Transverse colon (tissue), 4 donors: ENCODE measurements at regions not wholly inside any gene's neighbourhood (a gene's known extent, or its start where the extent isn't known, plus 50 kb on each side); places are given as distances from the start of the nearest gene placed in this dataset.

Source experiments
- DNase-seq: peaks from one replicate; pipeline ENCODE4 v3.0.0-alpha.2; 2019
- H3K27ac ChIP-seq, 4 donors: fragments of 200-600 bp; sonication (generic); 2 replicates each; pipeline ENCODE4 v1.5.1; 2016 to 2018; ENCODE audit warnings: inconsistent platforms in 4 of 4
- H3K27me3 ChIP-seq: fragments of 200-600 bp; sonication (generic); 2 replicates; pipeline ENCODE4 v1.5.1; 2017; ENCODE audit warnings: inconsistent platforms
- H3K36me3 ChIP-seq, 4 donors: fragments of 200-600 bp; sonication (generic); 2 replicates each; pipeline ENCODE4 v1.5.1; 2017 to 2019; ENCODE audit warnings: inconsistent platforms in 4 of 4
- H3K4me1 ChIP-seq, 4 donors: fragments of 200-600 bp; sonication (generic); 2 replicates each; pipeline ENCODE4 v1.5.1; 2017 to 2020; ENCODE audit warnings: inconsistent platforms in 4 of 4
- H3K4me3 ChIP-seq, 4 donors: fragments of 200-600 bp; sonication (generic); 1 replicate in 1 of 4; 2 replicates in 3 of 4; pipeline versions ENCODE4 v1.5.1 to v1.6.1; 2017 to 2019; ENCODE audit warnings: inconsistent platforms in 4 of 4
- H3K9me3 ChIP-seq, 2 donors: fragments of 200-600 bp; sonication (generic); 2 replicates each; pipeline ENCODE4 v1.5.1; 2017 to 2019; ENCODE audit warnings: inconsistent platforms in 2 of 2
- CTCF ChIP-seq, 5 experiments: fragments of 200-600 bp in 3 of 5; fragments of 450-650 bp in 2 of 5; sonication (generic) in 3 of 5; IDR thresholded peaks; 1 replicate in 2 of 5; 2 replicates in 3 of 5; pipeline ENCODE4 v1.5.1; 2016 to 2017; ENCODE audit warnings: antibody characterized with exemption in 5 of 5, inconsistent platforms in 3 of 5, mild to moderate bottlenecking in 2 of 5, moderate library complexity in 1 of 5
- EP300 ChIP-seq: sonication (generic); formaldehyde crosslinking; IDR thresholded peaks from one replicate; pipeline ENCODE4 v1.6.1; 2017; ENCODE audit warnings: antibody characterized with exemption, low read depth
- POLR2A ChIP-seq: fragments of 450-650 bp; IDR thresholded peaks from one replicate; pipeline ENCODE4 v1.6.1; 2016; ENCODE audit warnings: antibody characterized with exemption, mild to moderate bottlenecking, moderate library complexity
- POLR2AphosphoS5 ChIP-seq, 3 donors: sonication (generic); formaldehyde crosslinking; IDR thresholded peaks; one replicate each; pipeline ENCODE4 v1.6.1; 2016; ENCODE audit warnings: antibody characterized with exemption in 3 of 3
- WGBS, 2 donors: methylation state at CpG; one replicate each; pipeline ENCODE4 v1.1.5; 2018; ENCODE audit warnings: low coverage in 1 of 2; 5-methylcytosine and 5-hydroxymethylcytosine counted together
- in situ Hi-C, 4 donors: fragments of 200-750 bp; cut with MboI; loops; one replicate each; pipeline versions ENCODE4 v1.15.0 to v1.15.1; 2017; ENCODE audit warnings: low sequenced_read_pairs in 3 of 4, low pct_ligation_motif_present in 1 of 4, low pct_unique_long_range_greater_than_20kb in 1 of 4
- intact Hi-C: fragments of 100-400 bp; cut with DNase I; formaldehyde crosslinking; loops from one replicate; pipeline ENCODE4 v1.15.1; 2023; ENCODE audit warnings: low total_unique reads

GRCh38 chr10:36425131-36425797 is 700.1 kb upstream of the ANKRD30A start:
- H3K9me3 ChIP-seq: no peaks in the 10 kb centered on the region
- no peak for DNase-seq
- no peak for TF ChIP-seq EP300
- TF ChIP-seq POLR2A: no peak
- no peak for TF ChIP-seq CTCF (IDR thresholded peaks at IDR 0.05)
- TF ChIP-seq POLR2AphosphoS5 (IDR thresholded peaks at IDR 0.05): no peak
- no peaks in the 10 kb centered on the region for H3K27me3 ChIP-seq
- no peak overlapping the region for H3K27ac ChIP-seq
- no peaks in the 10 kb centered on the region for H3K36me3 ChIP-seq
- H3K4me3 ChIP-seq: no peak overlapping the region
- H3K4me1 ChIP-seq: no peaks in the 10 kb centered on the region
- in situ Hi-C loops: no loop called here
- intact Hi-C loops: no loop called here

GRCh38 chr10:36424502-36424901 is 700.9 kb upstream of the ANKRD30A start:
- Histone ChIP-seq H3K9me3 (no peaks in the 10 kb centered on the region), H3K27ac (no peak overlapping the region), H3K4me3 (no peak overlapping the region)

GRCh38 chr10:36423821-36424248 is 701.6 kb upstream of the ANKRD30A start:
- DNase-seq: no peak
- H3K4me3 ChIP-seq: no peak overlapping the region
- TF ChIP-seq EP300: no peak
- no peak for TF ChIP-seq POLR2A
- no peak for TF ChIP-seq POLR2AphosphoS5 (IDR thresholded peaks at IDR 0.05)
- TF ChIP-seq CTCF (IDR thresholded peaks at IDR 0.05): no peak
- no peaks in the 10 kb centered on the region for H3K9me3 ChIP-seq
- no peak overlapping the region for H3K27ac ChIP-seq
- H3K36me3 ChIP-seq: no peaks in the 10 kb centered on the region
- in situ Hi-C loops (no loop called here), intact Hi-C loops (no loop called here)
- 45 to 51% methylated on average over 3 of the region's 3 CpGs for WGBS, 2 donors
- no peaks in the 10 kb centered on the region for H3K4me1 ChIP-seq
- no peaks in the 10 kb centered on the region for H3K27me3 ChIP-seq

More at GRCh38 chr10:36424502-36424901, 700.9 kb upstream of the ANKRD30A start:
- WGBS, 2 donors: 65% methylated on average over 2 of the region's 2 CpGs
- no peaks in the 10 kb centered on the region for H3K27me3 ChIP-seq
- H3K36me3 ChIP-seq: no peaks in the 10 kb centered on the region
- in situ Hi-C loops (no loop called here), intact Hi-C loops (no loop called here)
- H3K4me1 ChIP-seq: no peaks in the 10 kb centered on the region
- DNase-seq: no peak
- TF ChIP-seq POLR2A: no peak

- DNase-seq: no peak
- intact Hi-C loops (no loop called here), in situ Hi-C loops (no loop called here)
- H3K27ac ChIP-seq: no peak overlapping the region
- H3K4me1 ChIP-seq: no peaks in the 10 kb centered on the region
- H3K27me3 ChIP-seq: no peaks in the 10 kb centered on the region
- H3K4me3 ChIP-seq: no peak overlapping the region
- H3K36me3 ChIP-seq: no peaks in the 10 kb centered on the region
- H3K9me3 ChIP-seq: peaks cover 0 to 4% of the 10 kb centered on the region in 2 donors
- no peak for TF ChIP-seq EP300
- TF ChIP-seq POLR2A: no peak
- no peak for TF ChIP-seq POLR2AphosphoS5 (IDR thresholded peaks at IDR 0.05)
Measured at GRCh38 chr10:36421992-36422391, 703.4 kb upstream of the ANKRD30A start.

GRCh38 chr10:36416513-36416912 is 708.9 kb upstream of the ANKRD30A start:
- Histone ChIP-seq H3K27ac (no peak overlapping the region), H3K36me3 (no peaks in the 10 kb centered on the region), H3K9me3 (peaks cover 7 to 9% of the 10 kb centered on the region in 2 donors), H3K4me1 (no peaks in the 10 kb centered on the region), H3K27me3 (no peaks in the 10 kb centered on the region), H3K4me3 (no peak overlapping the region)
- no peak for TF ChIP-seq CTCF (IDR thresholded peaks at IDR 0.05)
- no peak for TF ChIP-seq EP300
- no peak for TF ChIP-seq POLR2A
- no peak for TF ChIP-seq POLR2AphosphoS5 (IDR thresholded peaks at IDR 0.05)
- in situ Hi-C loops (no loop called here), intact Hi-C loops (no loop called here)
- no peak for DNase-seq
- 66% methylated on average over 1 of the region's 1 CpG; no CpG with 5 or more reads in 1 of the 2 donors for WGBS, 2 donors
